ENCODE measurements at regions not wholly inside any gene's neighbourhood (a gene's known extent, or its start where the extent isn't known, plus 50 kb on each side); places are given as distances from the start of the nearest gene placed in this dataset.

DNA sequence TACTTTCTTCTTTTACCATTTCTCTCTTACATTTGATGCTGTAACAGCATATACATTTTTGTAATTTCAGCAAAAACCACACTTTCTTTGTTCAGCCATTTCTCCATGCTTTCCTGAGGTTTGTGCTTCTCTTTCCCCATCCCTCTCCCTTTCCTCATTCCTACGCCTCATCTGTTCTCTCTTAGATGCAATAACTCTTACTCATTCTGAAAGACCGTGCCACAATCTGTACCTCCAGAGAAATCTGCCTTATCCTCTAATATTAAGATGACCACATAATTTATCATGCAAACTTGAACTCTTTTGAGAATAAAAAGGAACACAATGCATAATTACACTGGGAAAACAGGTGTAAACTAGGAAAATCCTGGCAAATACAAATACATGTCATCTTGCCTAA, 588.9 kb downstream of the JRKL start:
- Mint-ChIP-seq H3K27ac (no peak overlapping the region), H3K27me3 (ENCODE audit: low read depth in 3 of 3) (no peaks in the 10 kb centered on the region), H3K36me3 (no peaks in the 10 kb centered on the region), H3K4me1 (no peaks in the 10 kb centered on the region), H3K4me3 (no peak overlapping the region), H3K9me3 (peaks cover 0 to 12% (median 2%) of the 10 kb centered on the region in 7 donors)
- no peaks in the 10 kb centered on the region for H3K4me1 ChIP-seq (ENCODE audit: control insufficient read depth in 1 of 2, insufficient read depth in 2 of 2, low read length in 2 of 2)
- H3K27me3 ChIP-seq (ENCODE audit: control insufficient read depth in 2 of 2, insufficient read depth in 2 of 2, low read length in 2 of 2), result no peaks in the 10 kb centered on the region
- WGBS (ENCODE audit: insufficient coverage), result 54% methylated on average over 2 of the region's 2 CpGs
- H3K4me3 ChIP-seq (replicated peaks in 1 of 3; ENCODE audit: low read depth in 2 of 3, low read length in 3 of 3), result no peak overlapping the region
- intact Hi-C loops (cut with micrococcal nuclease), result no loop called here
- no peak overlapping the region for H3K27ac ChIP-seq (ENCODE audit: low read depth in 1 of 2, low read length in 2 of 2)
- no peak overlapping the region for H3K9ac ChIP-seq (ENCODE audit: insufficient read depth, low read length, poor library complexity, severe bottlenecking)
- DNase-seq, result no peak
- H4K20me1 ChIP-seq (ENCODE audit: insufficient read depth, low read length), result no peaks in the 10 kb centered on the region
- H3K36me3 ChIP-seq (replicated peaks in 1 of 2; ENCODE audit: control insufficient read depth in 1 of 2, insufficient read depth in 2 of 2, low read length in 2 of 2), result no peaks in the 10 kb centered on the region
- TF ChIP-seq, protein P1, sequence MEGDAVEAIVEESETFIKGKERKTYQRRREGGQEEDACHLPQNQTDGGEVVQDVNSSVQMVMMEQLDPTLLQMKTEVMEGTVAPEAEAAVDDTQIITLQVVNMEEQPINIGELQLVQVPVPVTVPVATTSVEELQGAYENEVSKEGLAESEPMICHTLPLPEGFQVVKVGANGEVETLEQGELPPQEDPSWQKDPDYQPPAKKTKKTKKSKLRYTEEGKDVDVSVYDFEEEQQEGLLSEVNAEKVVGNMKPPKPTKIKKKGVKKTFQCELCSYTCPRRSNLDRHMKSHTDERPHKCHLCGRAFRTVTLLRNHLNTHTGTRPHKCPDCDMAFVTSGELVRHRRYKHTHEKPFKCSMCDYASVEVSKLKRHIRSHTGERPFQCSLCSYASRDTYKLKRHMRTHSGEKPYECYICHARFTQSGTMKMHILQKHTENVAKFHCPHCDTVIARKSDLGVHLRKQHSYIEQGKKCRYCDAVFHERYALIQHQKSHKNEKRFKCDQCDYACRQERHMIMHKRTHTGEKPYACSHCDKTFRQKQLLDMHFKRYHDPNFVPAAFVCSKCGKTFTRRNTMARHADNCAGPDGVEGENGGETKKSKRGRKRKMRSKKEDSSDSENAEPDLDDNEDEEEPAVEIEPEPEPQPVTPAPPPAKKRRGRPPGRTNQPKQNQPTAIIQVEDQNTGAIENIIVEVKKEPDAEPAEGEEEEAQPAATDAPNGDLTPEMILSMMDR (IDR thresholded peaks at IDR 0.05), result no peak
- H3K9me3 ChIP-seq (replicated peaks in 1 of 2; ENCODE audit: control insufficient read depth in 1 of 2, insufficient read depth in 1 of 2, low read length in 2 of 2), result peaks cover 4 to 6% of the 10 kb centered on the region in 2 donors
- H2AFZ ChIP-seq (ENCODE audit: insufficient read depth, low read depth, low read length, poor library complexity, severe bottlenecking), result no peak overlapping the region
- H3K79me2 ChIP-seq (ENCODE audit: insufficient read depth, low read length), result no peaks in the 10 kb centered on the region
- no peak overlapping the region for H3K4me2 ChIP-seq (replicated peaks; ENCODE audit: extremely low read depth, low read length, poor library complexity, severe bottlenecking)

GRCh38 chr11:96986516-96986915, 596.7 kb downstream of the JRKL start:
- H3K27ac ChIP-seq (ENCODE audit: low read depth in 1 of 2, low read length in 2 of 2), result no peak overlapping the region
- no peak overlapping the region for H3K4me2 ChIP-seq (replicated peaks; ENCODE audit: extremely low read depth, low read length, poor library complexity, severe bottlenecking)
- no peak overlapping the region for H3K4me3 ChIP-seq (replicated peaks in 1 of 3; ENCODE audit: low read depth in 2 of 3, low read length in 3 of 3)
- no peaks in the 10 kb centered on the region for H3K79me2 ChIP-seq (ENCODE audit: insufficient read depth, low read length)
- H2AFZ ChIP-seq (ENCODE audit: insufficient read depth, low read depth, low read length, poor library complexity, severe bottlenecking), result no peak overlapping the region
- H3K27me3 ChIP-seq (ENCODE audit: control insufficient read depth in 2 of 2, insufficient read depth in 2 of 2, low read length in 2 of 2), result no peaks in the 10 kb centered on the region
- DNase-seq, result no peak
- Mint-ChIP-seq H3K27me3 (ENCODE audit: low read depth in 3 of 3) (no peaks in the 10 kb centered on the region), H3K27ac (no peak overlapping the region), H3K36me3 (no peaks in the 10 kb centered on the region), H3K4me3 (no peak overlapping the region), H3K4me1 (no peaks in the 10 kb centered on the region), H3K9me3 (peaks cover 0 to 8% (median 4%) of the 10 kb centered on the region in 7 donors)
- intact Hi-C loops (cut with micrococcal nuclease), result no loop called here
- peaks cover 6 to 14% of the 10 kb centered on the region in 2 donors for H3K9me3 ChIP-seq (replicated peaks in 1 of 2; ENCODE audit: control insufficient read depth in 1 of 2, insufficient read depth in 1 of 2, low read length in 2 of 2)
- no CpG with 5 or more reads among the region's 1 CpG for WGBS (ENCODE audit: insufficient coverage)
- TF ChIP-seq, protein P1 (IDR thresholded peaks at IDR 0.05), result no peak
- no peak overlapping the region for H3K9ac ChIP-seq (ENCODE audit: insufficient read depth, low read length, poor library complexity, severe bottlenecking)
- no peaks in the 10 kb centered on the region for H3K36me3 ChIP-seq (replicated peaks in 1 of 2; ENCODE audit: control insufficient read depth in 1 of 2, insufficient read depth in 2 of 2, low read length in 2 of 2)
- H3K4me1 ChIP-seq (ENCODE audit: control insufficient read depth in 1 of 2, insufficient read depth in 2 of 2, low read length in 2 of 2), result no peaks in the 10 kb centered on the region
- H4K20me1 ChIP-seq (ENCODE audit: insufficient read depth, low read length), result no peaks in the 10 kb centered on the region

Data from CD14-positive monocyte (primary cell).